ENCODE measurements at regions not wholly inside any gene's neighbourhood (a gene's known extent, or its start where the extent isn't known, plus 50 kb on each side); places are given as distances from the start of the nearest gene placed in this dataset.

DNA sequence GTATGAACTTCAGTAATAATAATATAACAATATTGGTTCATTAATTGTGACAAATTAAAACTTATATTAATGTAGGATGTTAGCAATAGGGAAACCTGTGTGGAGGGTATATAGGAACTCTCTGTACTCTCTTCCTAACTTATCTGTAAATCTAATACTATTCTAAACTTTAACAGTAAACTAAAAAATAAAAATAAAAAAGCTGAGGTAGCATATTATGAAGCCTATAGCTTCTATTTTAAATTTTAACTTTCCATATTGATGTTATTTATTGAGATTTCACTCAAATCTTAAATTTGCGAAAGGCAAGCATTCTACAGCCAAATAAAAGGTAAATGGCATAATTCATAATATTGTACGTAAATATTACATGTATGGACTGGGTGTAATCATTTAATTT is 326.4 kb downstream of the MEI4 start:
- TF ChIP-seq, protein P1, sequence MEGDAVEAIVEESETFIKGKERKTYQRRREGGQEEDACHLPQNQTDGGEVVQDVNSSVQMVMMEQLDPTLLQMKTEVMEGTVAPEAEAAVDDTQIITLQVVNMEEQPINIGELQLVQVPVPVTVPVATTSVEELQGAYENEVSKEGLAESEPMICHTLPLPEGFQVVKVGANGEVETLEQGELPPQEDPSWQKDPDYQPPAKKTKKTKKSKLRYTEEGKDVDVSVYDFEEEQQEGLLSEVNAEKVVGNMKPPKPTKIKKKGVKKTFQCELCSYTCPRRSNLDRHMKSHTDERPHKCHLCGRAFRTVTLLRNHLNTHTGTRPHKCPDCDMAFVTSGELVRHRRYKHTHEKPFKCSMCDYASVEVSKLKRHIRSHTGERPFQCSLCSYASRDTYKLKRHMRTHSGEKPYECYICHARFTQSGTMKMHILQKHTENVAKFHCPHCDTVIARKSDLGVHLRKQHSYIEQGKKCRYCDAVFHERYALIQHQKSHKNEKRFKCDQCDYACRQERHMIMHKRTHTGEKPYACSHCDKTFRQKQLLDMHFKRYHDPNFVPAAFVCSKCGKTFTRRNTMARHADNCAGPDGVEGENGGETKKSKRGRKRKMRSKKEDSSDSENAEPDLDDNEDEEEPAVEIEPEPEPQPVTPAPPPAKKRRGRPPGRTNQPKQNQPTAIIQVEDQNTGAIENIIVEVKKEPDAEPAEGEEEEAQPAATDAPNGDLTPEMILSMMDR (IDR thresholded peaks at IDR 0.05; ENCODE audit: control extremely low read depth, extremely low read depth, low read depth, missing control alignments): no peak
- CTCF ChIA-PET: no interaction called here
- POLR2A ChIA-PET: no interaction called here

DNA sequence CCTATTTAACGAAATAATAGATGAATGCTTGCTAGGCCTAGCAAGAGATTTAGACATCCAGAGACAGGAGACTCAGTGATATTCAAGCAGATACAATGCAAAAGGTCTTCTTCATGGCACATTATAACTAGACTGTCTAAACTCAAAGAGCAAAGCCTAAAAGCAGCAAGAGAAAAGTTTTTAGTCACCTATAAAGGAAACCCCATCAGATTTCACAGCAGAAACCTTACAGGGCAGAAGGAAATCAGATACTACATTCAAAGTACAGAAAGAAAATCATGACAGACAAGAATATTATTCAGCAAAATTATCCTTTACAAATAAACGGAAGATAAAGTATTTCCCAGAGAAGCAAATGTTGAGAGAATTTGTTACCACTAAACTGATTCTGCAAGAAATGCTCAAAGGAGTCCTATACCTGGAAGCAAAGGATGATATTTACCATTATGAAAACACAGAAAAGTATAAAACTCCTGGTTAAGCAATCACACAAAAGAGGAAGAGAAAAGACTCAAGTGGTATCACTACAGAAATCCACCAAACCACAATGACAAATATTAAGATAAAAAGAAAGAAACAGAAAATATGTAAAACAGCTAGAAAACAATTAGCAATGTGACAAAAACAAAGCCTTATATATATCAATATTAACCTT is 333.7 kb downstream of the MEI4 start:
- POLR2A ChIA-PET: no interaction called here

More for the DNA sequence above, 326.4 kb downstream of the MEI4 start:
- DNase-seq (ENCODE audit: extremely low spot score): no peak

GRCh38 chr6:77987035-77987384 is 334.2 kb downstream of the MEI4 start:
- ChIA-PET POLR2A (no interaction called here), CTCF (no interaction called here)
- TF ChIP-seq, protein P1 (IDR thresholded peaks at IDR 0.05; ENCODE audit: control extremely low read depth, extremely low read depth, low read depth, missing control alignments): no peak
- no peak for DNase-seq (ENCODE audit: extremely low spot score)

More for the DNA sequence above, 333.7 kb downstream of the MEI4 start:
- DNase-seq (ENCODE audit: extremely low spot score): no peak
- CTCF ChIA-PET: no interaction called here
- TF ChIP-seq, protein P1 (IDR thresholded peaks at IDR 0.05; ENCODE audit: control extremely low read depth, extremely low read depth, low read depth, missing control alignments): no peak

- ChIA-PET CTCF (interaction anchor here (1.3 kb wide), 1 partner anchor 12 kb away, joined by 3 read pairs; no protein-coding TSS in a partner anchor), POLR2A (no interaction called here)
- no peak for DNase-seq (ENCODE audit: extremely low spot score)
- TF ChIP-seq, protein P1 (IDR thresholded peaks at IDR 0.05; ENCODE audit: control extremely low read depth, extremely low read depth, low read depth, missing control alignments): no peak
These were observed 357.3 kb downstream of the MEI4 start for GRCh38 chr6:78010130-78010529.

DNA sequence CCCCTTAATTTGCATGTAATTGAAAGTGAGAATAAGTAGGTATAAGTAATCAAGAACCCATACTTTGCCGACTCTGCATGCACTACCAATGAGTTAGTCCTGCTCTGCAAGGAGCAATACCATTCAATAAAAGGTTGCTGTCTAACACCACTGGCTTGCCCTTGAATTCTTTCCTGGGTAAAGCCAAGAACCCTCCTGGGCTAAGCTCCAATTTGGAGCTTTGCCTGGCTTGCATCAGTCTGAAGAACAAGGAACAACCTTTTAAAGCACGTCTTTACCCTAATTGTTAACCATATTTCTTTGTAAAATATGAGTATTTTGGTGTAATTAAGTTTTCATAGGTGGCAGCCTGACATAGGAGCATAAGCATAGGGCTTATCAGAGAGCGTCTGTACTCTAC is 367.7 kb downstream of the MEI4 start:
- ChIA-PET POLR2A (no interaction called here), CTCF (no interaction called here)
- TF ChIP-seq, protein P1 (IDR thresholded peaks at IDR 0.05; ENCODE audit: control extremely low read depth, extremely low read depth, low read depth, missing control alignments): no peak
- DNase-seq (ENCODE audit: extremely low spot score): no peak

DNA sequence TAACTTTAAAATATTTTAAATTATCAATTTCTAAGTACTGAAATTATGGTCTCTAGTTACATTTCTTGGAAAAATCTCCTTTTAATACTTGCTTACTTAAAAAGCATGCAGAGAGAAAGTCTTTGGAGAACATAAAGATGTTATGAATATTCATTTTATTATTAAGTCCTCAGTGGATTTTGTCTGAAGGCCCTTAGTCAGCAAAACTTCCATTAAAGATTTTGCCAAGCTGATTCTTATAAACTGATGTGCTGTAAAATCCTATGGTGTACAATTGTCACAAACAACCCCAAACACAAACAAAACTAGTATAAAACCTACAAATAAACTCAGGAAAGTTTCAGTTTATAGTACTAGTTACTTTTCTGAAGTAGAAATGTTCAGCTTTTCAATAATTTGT is 372.7 kb downstream of the MEI4 start:
- no peak for DNase-seq (ENCODE audit: extremely low spot score)
- POLR2A ChIA-PET: no interaction called here

More for the DNA sequence above, 372.7 kb downstream of the MEI4 start:
- CTCF ChIA-PET: no interaction called here
- TF ChIP-seq, protein P1 (IDR thresholded peaks at IDR 0.05; ENCODE audit: control extremely low read depth, extremely low read depth, low read depth, missing control alignments): no peak
